ENCODE measurements at regions not wholly inside any gene's neighbourhood (a gene's known extent, or its start where the extent isn't known, plus 50 kb on each side); places are given as distances from the start of the nearest gene placed in this dataset.

DNA sequence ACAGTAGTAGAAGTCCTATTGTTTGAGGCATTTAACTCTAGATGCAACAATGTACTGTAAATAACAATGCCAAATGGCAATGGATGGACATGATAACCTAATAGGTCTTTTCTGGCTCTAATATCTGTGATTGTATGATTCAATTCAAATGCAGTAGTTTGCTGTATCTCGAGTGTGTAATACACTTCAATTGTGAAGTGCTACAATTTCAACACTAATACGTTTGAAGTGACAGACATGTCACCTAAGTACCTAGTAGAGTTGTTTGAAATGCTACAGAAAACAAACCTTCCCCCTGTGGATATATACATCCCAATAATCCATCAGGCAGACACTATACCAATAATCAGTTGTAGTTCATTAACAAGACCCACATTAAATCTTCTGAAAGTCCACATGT lies 305.9 kb upstream of the ITGA1 start:
- 88 to 97% methylated on average over 2 of the region's 2 CpGs for WGBS, 2 experiments
- no peak overlapping the region for H3K27ac ChIP-seq (ENCODE audit: insufficient read depth, low read depth, low read length, poor library complexity, severe bottlenecking)
- no peaks in the 10 kb centered on the region for H3K27me3 ChIP-seq (ENCODE audit: control insufficient read depth, insufficient read depth, low read length, poor library complexity, severe bottlenecking)
- no peaks in the 10 kb centered on the region for H3K4me1 ChIP-seq (ENCODE audit: control insufficient read depth, insufficient read depth, low read length)
- H3K36me3 ChIP-seq (ENCODE audit: control insufficient read depth, insufficient read depth, low read length), result no peaks in the 10 kb centered on the region
- no peak overlapping the region for H3K4me3 ChIP-seq (ENCODE audit: insufficient read depth, low read depth, low read length)
- no peaks in the 10 kb centered on the region for H3K9me3 ChIP-seq (ENCODE audit: control insufficient read depth, low read length)

DNA sequence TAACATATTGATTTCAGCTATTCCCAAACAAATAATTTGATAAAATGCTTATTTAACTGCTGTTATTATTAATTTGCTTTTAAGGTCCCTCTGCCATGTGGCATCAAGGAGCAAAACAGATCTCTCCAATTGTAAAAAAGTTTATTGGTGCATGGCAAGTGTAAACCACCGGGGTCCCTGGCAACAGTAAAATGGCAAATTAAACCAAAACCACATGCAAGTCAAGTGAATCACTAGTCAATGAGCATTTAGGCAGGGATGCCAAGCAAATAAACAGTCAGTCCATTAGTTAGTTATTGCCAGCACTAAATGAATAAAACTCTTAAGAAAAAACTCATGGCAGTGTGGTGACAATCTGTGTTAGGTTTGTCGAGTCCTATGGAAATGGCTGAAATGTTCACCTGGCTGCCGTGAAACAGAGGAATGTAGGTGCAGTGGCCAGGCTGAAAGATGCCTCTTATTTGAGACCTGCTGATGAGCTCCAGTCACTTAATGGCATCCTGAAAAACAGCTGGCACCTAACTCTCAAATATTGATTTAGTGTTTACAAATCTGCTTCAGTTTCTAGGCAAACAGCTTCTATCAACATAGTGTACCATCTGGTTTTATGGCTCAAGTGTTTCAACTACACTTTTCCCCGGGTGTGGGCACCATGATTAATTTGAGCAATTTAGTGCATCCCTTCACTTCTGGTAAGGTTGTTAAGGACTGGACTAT lies 296.5 kb upstream of the ITGA1 start:
- Histone ChIP-seq H3K36me3 (ENCODE audit: control insufficient read depth, insufficient read depth, low read length) (no peaks in the 10 kb centered on the region), H3K27ac (ENCODE audit: insufficient read depth, low read depth, low read length, poor library complexity, severe bottlenecking) (no peak overlapping the region), H3K27me3 (ENCODE audit: control insufficient read depth, insufficient read depth, low read length, poor library complexity, severe bottlenecking) (no peaks in the 10 kb centered on the region), H3K4me1 (ENCODE audit: control insufficient read depth, insufficient read depth, low read length) (no peaks in the 10 kb centered on the region), H3K9me3 (ENCODE audit: control insufficient read depth, low read length) (no peaks in the 10 kb centered on the region), H3K4me3 (ENCODE audit: insufficient read depth, low read depth, low read length) (no peak overlapping the region)
- WGBS, 2 experiments, result 92 to 95% methylated on average over 4 of the region's 4 CpGs

DNA sequence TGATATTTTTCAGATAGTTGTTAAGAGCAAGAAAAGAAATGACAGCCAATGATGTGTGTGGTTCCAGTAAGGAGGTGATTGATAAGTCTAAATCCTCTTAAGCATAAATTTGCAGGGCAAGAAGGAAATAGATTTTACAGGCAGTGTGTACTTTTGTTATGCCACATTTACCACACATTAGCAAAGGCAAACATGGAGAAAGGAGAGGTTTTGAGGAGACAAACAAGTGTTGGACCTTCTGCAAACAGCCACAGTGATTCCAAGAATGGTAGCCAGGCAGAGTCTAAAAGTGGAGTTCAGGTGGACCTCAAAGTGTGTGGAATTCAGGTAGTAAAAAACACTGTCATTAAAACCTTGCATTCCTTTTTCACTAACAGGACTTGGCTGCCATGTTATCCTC lies 295.9 kb upstream of the ITGA1 start:
- no peaks in the 10 kb centered on the region for H3K4me1 ChIP-seq (ENCODE audit: control insufficient read depth, insufficient read depth, low read length)
- no peak overlapping the region for H3K4me3 ChIP-seq (ENCODE audit: insufficient read depth, low read depth, low read length)
- no peaks in the 10 kb centered on the region for H3K27me3 ChIP-seq (ENCODE audit: control insufficient read depth, insufficient read depth, low read length, poor library complexity, severe bottlenecking)
- H3K36me3 ChIP-seq (ENCODE audit: control insufficient read depth, insufficient read depth, low read length), result no peaks in the 10 kb centered on the region
- H3K27ac ChIP-seq (ENCODE audit: insufficient read depth, low read depth, low read length, poor library complexity, severe bottlenecking), result no peak overlapping the region
- no peaks in the 10 kb centered on the region for H3K9me3 ChIP-seq (ENCODE audit: control insufficient read depth, low read length)

DNA sequence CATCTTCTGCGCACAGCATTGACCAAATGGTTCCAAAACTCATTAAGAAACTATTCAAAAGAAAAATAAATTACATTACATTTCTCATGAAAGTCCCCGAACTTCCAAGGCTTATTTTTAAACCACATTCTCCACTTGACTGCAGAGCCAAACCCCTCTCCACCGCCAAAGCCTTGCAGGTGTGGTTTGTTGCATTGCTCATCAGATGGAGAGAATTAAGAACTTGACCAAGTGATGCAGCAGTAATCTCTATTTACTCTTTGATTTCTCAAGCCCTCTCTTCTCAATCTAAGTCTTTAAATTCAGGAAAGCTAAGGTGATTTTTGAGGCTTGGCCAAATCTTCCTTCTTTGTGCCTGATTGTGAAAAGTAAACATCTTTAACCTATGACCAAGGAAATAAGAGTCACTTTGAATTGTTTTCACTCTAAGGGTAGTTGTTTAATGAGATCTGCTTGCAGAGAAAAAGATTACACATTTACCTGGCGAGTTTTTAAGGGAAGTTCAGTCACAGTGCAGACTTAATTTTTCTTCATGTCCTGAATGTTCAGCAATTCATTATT lies 290.5 kb upstream of the ITGA1 start:
- no peaks in the 10 kb centered on the region for H3K9me3 ChIP-seq (ENCODE audit: control insufficient read depth, low read length)
- no peaks in the 10 kb centered on the region for H3K4me1 ChIP-seq (ENCODE audit: control insufficient read depth, insufficient read depth, low read length)
- H3K36me3 ChIP-seq (ENCODE audit: control insufficient read depth, insufficient read depth, low read length), result no peaks in the 10 kb centered on the region
- H3K27me3 ChIP-seq (ENCODE audit: control insufficient read depth, insufficient read depth, low read length, poor library complexity, severe bottlenecking), result no peaks in the 10 kb centered on the region
- H3K4me3 ChIP-seq (ENCODE audit: insufficient read depth, low read depth, low read length), result no peak overlapping the region
- no peak overlapping the region for H3K27ac ChIP-seq (ENCODE audit: insufficient read depth, low read depth, low read length, poor library complexity, severe bottlenecking)
- 92% methylated on average over 2 to 4 of the region's 4 CpGs for WGBS, 2 experiments

DNA sequence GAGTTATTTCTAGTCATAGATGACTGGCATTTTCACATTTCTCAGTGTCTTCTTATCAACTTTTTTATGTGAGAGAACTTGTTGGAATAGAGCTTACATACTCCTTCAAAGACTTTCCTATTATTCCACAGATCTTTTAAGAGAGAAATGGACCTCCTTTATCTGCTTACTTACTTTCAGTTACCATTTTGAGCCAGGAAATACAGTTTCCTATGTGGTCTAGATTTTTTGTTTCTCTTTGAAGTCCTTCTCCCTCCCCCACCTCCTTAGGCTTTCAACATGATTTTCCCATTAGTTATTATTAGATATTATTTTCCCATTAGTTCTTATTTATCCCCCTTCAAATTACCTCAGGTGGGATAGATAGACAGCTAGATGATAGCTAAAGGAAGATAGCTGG lies 289.1 kb upstream of the ITGA1 start:
- no peaks in the 10 kb centered on the region for H3K27me3 ChIP-seq (ENCODE audit: control insufficient read depth, insufficient read depth, low read length, poor library complexity, severe bottlenecking)
- H3K36me3 ChIP-seq (ENCODE audit: control insufficient read depth, insufficient read depth, low read length), result no peaks in the 10 kb centered on the region
- no peaks in the 10 kb centered on the region for H3K4me1 ChIP-seq (ENCODE audit: control insufficient read depth, insufficient read depth, low read length)
- H3K9me3 ChIP-seq (ENCODE audit: control insufficient read depth, low read length), result no peaks in the 10 kb centered on the region
- no peak overlapping the region for H3K27ac ChIP-seq (ENCODE audit: insufficient read depth, low read depth, low read length, poor library complexity, severe bottlenecking)
- no peak overlapping the region for H3K4me3 ChIP-seq (ENCODE audit: insufficient read depth, low read depth, low read length)

DNA sequence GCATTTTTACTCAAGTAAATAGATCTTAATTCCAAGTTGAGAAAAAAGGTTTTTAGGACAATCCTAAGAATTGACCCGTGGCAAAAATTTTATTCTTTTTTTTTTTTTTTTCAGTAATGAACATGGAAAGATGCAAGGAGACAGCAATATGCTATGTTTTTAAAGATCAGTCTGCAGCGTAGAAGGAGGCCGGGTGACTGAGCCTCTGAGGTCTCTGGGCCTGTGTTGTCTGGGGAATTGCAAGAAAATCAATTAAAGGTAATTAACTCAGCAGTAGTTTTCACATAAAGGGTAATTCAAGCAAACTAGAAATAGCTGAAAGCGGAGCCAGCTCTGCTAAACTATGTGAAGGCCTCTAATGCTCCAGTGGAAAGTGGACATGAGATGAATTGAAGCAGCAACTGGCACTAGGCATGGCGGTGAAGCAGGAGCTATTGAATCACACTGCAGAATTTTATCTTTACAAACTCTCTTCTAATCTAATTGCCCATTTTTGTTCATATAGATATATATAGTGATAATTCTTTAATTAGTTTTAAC lies 285.2 kb upstream of the ITGA1 start:
- WGBS, 2 experiments, result 88 to 93% methylated on average over 4 to 5 of the region's 5 CpGs
- no peaks in the 10 kb centered on the region for H3K27me3 ChIP-seq (ENCODE audit: control insufficient read depth, insufficient read depth, low read length, poor library complexity, severe bottlenecking)
- H3K27ac ChIP-seq (ENCODE audit: insufficient read depth, low read depth, low read length, poor library complexity, severe bottlenecking), result no peak overlapping the region
- no peaks in the 10 kb centered on the region for H3K36me3 ChIP-seq (ENCODE audit: control insufficient read depth, insufficient read depth, low read length)
- no peaks in the 10 kb centered on the region for H3K9me3 ChIP-seq (ENCODE audit: control insufficient read depth, low read length)
- no peak overlapping the region for H3K4me3 ChIP-seq (ENCODE audit: insufficient read depth, low read depth, low read length)
- no peaks in the 10 kb centered on the region for H3K4me1 ChIP-seq (ENCODE audit: control insufficient read depth, insufficient read depth, low read length)

DNA sequence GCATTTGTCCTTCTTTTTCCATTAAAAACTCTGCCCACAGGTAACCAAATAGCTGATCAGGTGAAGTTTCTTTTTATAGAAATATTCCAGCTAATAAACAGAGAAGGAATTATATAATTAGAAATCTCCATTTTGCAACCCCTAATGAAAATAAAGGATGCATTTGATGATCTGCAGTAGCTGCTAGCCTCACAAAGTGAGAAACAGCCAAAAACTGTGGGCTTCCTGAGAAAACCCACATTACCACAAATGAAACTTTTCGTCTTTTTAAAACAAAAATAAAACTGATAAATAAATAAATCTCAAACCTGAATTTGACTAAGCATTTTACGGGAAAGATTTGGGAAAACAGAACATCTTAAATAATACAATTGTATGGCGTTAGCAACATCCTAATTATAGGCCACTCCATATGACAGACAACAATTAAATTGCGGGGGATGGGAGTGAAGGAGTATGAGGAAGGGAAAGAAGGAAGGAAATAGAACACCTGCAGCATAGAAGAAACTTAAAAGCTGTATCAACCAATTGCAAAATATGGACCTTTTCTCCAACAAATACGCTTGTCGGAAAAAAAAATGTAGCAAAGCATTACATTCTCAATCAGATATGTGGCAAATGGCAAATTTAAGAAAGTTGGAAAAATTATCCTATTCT lies 283.0 kb upstream of the ITGA1 start:
- H3K36me3 ChIP-seq (ENCODE audit: control insufficient read depth, insufficient read depth, low read length), result no peaks in the 10 kb centered on the region
- no peak overlapping the region for H3K4me3 ChIP-seq (ENCODE audit: insufficient read depth, low read depth, low read length)
- WGBS, 2 experiments, result 73 to 96% methylated on average over 2 to 6 of the region's 6 CpGs
- no peaks in the 10 kb centered on the region for H3K27me3 ChIP-seq (ENCODE audit: control insufficient read depth, insufficient read depth, low read length, poor library complexity, severe bottlenecking)
- no peaks in the 10 kb centered on the region for H3K4me1 ChIP-seq (ENCODE audit: control insufficient read depth, insufficient read depth, low read length)
- no peak overlapping the region for H3K27ac ChIP-seq (ENCODE audit: insufficient read depth, low read depth, low read length, poor library complexity, severe bottlenecking)
- no peaks in the 10 kb centered on the region for H3K9me3 ChIP-seq (ENCODE audit: control insufficient read depth, low read length)

DNA sequence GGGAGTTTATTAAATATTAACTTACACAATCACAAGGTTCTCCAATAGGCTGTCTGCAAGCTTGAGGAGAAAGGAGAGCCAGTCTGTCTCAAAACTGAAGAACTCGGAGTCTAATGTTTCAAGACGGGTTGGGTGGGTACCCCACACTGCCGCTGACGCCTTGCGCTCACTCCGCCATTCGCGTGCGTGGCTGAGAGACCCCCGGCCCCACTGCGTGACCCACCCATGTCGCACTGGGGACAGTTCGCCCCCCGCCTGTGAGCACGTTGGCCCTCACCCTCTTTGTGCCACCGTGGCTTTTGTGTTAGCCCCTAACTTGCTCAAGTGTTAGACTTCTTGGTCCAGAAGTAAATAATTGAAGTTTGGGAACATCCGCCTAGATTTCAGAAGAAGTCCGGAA lies 270.0 kb upstream of the ITGA1 start:
- no peaks in the 10 kb centered on the region for H3K36me3 ChIP-seq (ENCODE audit: control insufficient read depth, insufficient read depth, low read length)
- H3K27ac ChIP-seq (ENCODE audit: insufficient read depth, low read depth, low read length, poor library complexity, severe bottlenecking), result no peak overlapping the region
- no peaks in the 10 kb centered on the region for H3K9me3 ChIP-seq (ENCODE audit: control insufficient read depth, low read length)
- WGBS, 2 experiments, result 96% methylated on average over 18 of the region's 18 CpGs
- H3K4me1 ChIP-seq (ENCODE audit: control insufficient read depth, insufficient read depth, low read length), result no peaks in the 10 kb centered on the region
- H3K4me3 ChIP-seq (ENCODE audit: insufficient read depth, low read depth, low read length), result no peak overlapping the region
- H3K27me3 ChIP-seq (ENCODE audit: control insufficient read depth, insufficient read depth, low read length, poor library complexity, severe bottlenecking), result no peaks in the 10 kb centered on the region

DNA sequence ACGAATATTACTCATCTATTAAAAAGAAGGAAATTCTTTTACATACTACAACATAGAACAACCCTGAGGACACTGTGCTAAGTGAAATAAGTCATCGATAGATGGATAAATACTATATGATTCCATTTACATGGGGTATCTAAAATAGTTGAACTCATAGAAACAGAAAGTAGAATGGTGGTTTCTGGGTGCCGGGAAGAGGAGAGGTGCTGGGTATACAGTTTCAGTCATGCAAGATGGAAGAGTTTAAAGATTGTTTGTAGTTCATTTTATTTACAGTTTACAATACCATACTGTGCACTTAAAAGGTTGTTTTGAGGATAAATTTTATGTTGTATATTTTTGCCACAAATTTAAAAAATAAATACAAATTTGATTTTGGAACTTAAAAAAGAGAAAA lies 267.5 kb upstream of the ITGA1 start:
- Histone ChIP-seq H3K27me3 (ENCODE audit: control insufficient read depth, insufficient read depth, low read length, poor library complexity, severe bottlenecking) (no peaks in the 10 kb centered on the region), H3K9me3 (ENCODE audit: control insufficient read depth, low read length) (no peaks in the 10 kb centered on the region), H3K36me3 (ENCODE audit: control insufficient read depth, insufficient read depth, low read length) (no peaks in the 10 kb centered on the region), H3K27ac (ENCODE audit: insufficient read depth, low read depth, low read length, poor library complexity, severe bottlenecking) (no peak overlapping the region), H3K4me1 (ENCODE audit: control insufficient read depth, insufficient read depth, low read length) (no peaks in the 10 kb centered on the region), H3K4me3 (ENCODE audit: insufficient read depth, low read depth, low read length) (no peak overlapping the region)
- WGBS, 2 experiments, result 78 to 100% methylated on average over 1 to 2 of the region's 3 CpGs

DNA sequence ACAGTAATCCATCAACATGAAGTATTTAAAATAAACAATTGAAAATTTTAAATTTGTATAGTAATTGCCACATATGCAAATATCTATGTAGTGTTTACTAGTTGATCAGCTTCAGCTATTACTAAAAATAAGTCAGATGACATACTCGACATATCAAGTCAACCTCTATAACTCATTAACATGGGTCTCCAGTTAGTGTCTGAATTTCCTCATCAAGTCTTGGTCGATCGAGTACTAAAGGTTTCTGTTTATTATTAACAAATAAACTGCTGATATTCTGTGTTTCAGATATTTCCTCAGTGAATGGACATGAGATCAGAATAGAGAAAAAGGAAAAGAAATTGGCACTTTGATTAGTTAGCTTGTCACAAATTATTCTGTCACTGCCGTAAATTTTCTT lies 266.5 kb upstream of the ITGA1 start:
- H3K36me3 ChIP-seq (ENCODE audit: control insufficient read depth, insufficient read depth, low read length), result no peaks in the 10 kb centered on the region
- H3K4me1 ChIP-seq (ENCODE audit: control insufficient read depth, insufficient read depth, low read length), result no peaks in the 10 kb centered on the region
- no peaks in the 10 kb centered on the region for H3K27me3 ChIP-seq (ENCODE audit: control insufficient read depth, insufficient read depth, low read length, poor library complexity, severe bottlenecking)
- H3K27ac ChIP-seq (ENCODE audit: insufficient read depth, low read depth, low read length, poor library complexity, severe bottlenecking), result no peak overlapping the region
- WGBS, 2 experiments, result 96 to 99% methylated on average over 2 to 4 of the region's 4 CpGs
- no peaks in the 10 kb centered on the region for H3K9me3 ChIP-seq (ENCODE audit: control insufficient read depth, low read length)
- H3K4me3 ChIP-seq (ENCODE audit: insufficient read depth, low read depth, low read length), result no peak overlapping the region

All from ectodermal cell (in vitro differentiated cells).